Endodermal cell (in vitro differentiated cells): ENCODE measurements at regions not wholly inside any gene's neighbourhood (a gene's known extent, or its start where the extent isn't known, plus 50 kb on each side); places are given as distances from the start of the nearest gene placed in this dataset.

Source experiments
- DNase-seq: peaks from one replicate; pipeline ENCODE4 v3.0.0-alpha.2; 2017
- H3K27ac ChIP-seq: 2 replicates; pipeline ENCODE4 v1.5.1; 2013; ENCODE audit warnings: mild to moderate bottlenecking, low read depth, low read length, moderate library complexity
- H3K27me3 ChIP-seq: 2 replicates; pipeline ENCODE4 v1.6.1; 2013; ENCODE audit warnings: mild to moderate bottlenecking, low read length, moderate library complexity; ENCODE audit not compliant: insufficient read depth, control insufficient read depth, poor library complexity, severe bottlenecking
- H3K36me3 ChIP-seq: 2 replicates; pipeline ENCODE4 v1.7.0; 2013; ENCODE audit warnings: mild to moderate bottlenecking, low read length, moderate library complexity; ENCODE audit not compliant: control insufficient read depth, insufficient read depth
- H3K4me1 ChIP-seq: one replicate; pipeline ENCODE4 v1.7.0; 2013; ENCODE audit warnings: low read length; ENCODE audit not compliant: control insufficient read depth, insufficient read depth
- H3K4me3 ChIP-seq: 2 replicates; pipeline ENCODE4 v1.5.1; 2013; ENCODE audit warnings: mild to moderate bottlenecking, low read length, moderate library complexity
- H3K9ac ChIP-seq: 2 replicates; pipeline ENCODE4 v1.6.1; 2013; ENCODE audit warnings: mild to moderate bottlenecking, low read length, moderate library complexity; ENCODE audit not compliant: poor library complexity, severe bottlenecking; ENCODE audit errors: extremely low read depth
- H3K9me3 ChIP-seq: 2 replicates; pipeline ENCODE4 v1.6.1; 2013; ENCODE audit warnings: mild to moderate bottlenecking, low read length, moderate library complexity; ENCODE audit not compliant: control insufficient read depth
- H3K27ac Mint-ChIP-seq: 2 replicates; pipeline ENCODE4 v1.8.0; 2020; ENCODE audit warnings: mixed read lengths
- H3K27me3 Mint-ChIP-seq: 2 replicates; pipeline ENCODE4 v1.8.0; 2021; ENCODE audit warnings: mild to moderate bottlenecking, mixed read lengths; ENCODE audit not compliant: insufficient read depth
- H3K36me3 Mint-ChIP-seq: 2 replicates; pipeline ENCODE4 v1.8.0; 2020; ENCODE audit warnings: low read depth, mixed read lengths
- H3K4me1 Mint-ChIP-seq: 2 replicates; pipeline ENCODE4 v1.8.0; 2020; ENCODE audit warnings: mixed read lengths
- H3K4me3 Mint-ChIP-seq: 2 replicates; pipeline ENCODE4 v1.8.0; 2020; ENCODE audit warnings: mild to moderate bottlenecking, moderate library complexity, mixed read lengths
- H3K9me3 Mint-ChIP-seq: 2 replicates; pipeline ENCODE4 v1.8.0; 2020; ENCODE audit warnings: mild to moderate bottlenecking, mixed read lengths
- WGBS, 2 experiments: methylation state at CpG; one replicate each; pipeline versions ENCODE4 v1.1.5 to v1.1.7; 2013; ENCODE audit warnings: missing lambda C conversion rate in 2 of 2, mixed read lengths in 1 of 2; ENCODE audit not compliant: insufficient coverage in 1 of 2, insufficient read length in 1 of 2; 5-methylcytosine and 5-hydroxymethylcytosine counted together
- TF ChIP-seq, protein P1 (sequence below): fragments of 200-600 bp; sonication (generic); conservative IDR thresholded peaks from 2 replicates; pipeline ENCODE4 v1.5.0; 2021; ENCODE audit warnings: antibody characterized with exemption, mild to moderate bottlenecking

- Histone ChIP-seq H3K9me3 (no peaks in the 10 kb centered on the region), H3K4me1 (no peaks in the 10 kb centered on the region), H3K27ac (no peak overlapping the region), H3K9ac (no peak overlapping the region), H3K27me3 (no peaks in the 10 kb centered on the region), H3K4me3 (no peak overlapping the region), H3K36me3 (no peaks in the 10 kb centered on the region)
- WGBS, 2 experiments = 89 to 92% methylated on average over 4 to 7 of the region's 7 CpGs
- H3K9me3 Mint-ChIP-seq = no peaks in the 10 kb centered on the region
- no peaks in the 10 kb centered on the region for H3K36me3 Mint-ChIP-seq
- H3K27me3 Mint-ChIP-seq = peaks cover 7% of the 10 kb centered on the region
- no peak overlapping the region for H3K27ac Mint-ChIP-seq
- DNase-seq = no peak
- H3K4me1 Mint-ChIP-seq = peaks cover 6% of the 10 kb centered on the region
- TF ChIP-seq, protein P1, sequence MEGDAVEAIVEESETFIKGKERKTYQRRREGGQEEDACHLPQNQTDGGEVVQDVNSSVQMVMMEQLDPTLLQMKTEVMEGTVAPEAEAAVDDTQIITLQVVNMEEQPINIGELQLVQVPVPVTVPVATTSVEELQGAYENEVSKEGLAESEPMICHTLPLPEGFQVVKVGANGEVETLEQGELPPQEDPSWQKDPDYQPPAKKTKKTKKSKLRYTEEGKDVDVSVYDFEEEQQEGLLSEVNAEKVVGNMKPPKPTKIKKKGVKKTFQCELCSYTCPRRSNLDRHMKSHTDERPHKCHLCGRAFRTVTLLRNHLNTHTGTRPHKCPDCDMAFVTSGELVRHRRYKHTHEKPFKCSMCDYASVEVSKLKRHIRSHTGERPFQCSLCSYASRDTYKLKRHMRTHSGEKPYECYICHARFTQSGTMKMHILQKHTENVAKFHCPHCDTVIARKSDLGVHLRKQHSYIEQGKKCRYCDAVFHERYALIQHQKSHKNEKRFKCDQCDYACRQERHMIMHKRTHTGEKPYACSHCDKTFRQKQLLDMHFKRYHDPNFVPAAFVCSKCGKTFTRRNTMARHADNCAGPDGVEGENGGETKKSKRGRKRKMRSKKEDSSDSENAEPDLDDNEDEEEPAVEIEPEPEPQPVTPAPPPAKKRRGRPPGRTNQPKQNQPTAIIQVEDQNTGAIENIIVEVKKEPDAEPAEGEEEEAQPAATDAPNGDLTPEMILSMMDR = no peak
- no peak overlapping the region for H3K4me3 Mint-ChIP-seq
Measured at GRCh38 chr9:134971196-134971595, 53.5 kb upstream of the FCN1 start.

DNA sequence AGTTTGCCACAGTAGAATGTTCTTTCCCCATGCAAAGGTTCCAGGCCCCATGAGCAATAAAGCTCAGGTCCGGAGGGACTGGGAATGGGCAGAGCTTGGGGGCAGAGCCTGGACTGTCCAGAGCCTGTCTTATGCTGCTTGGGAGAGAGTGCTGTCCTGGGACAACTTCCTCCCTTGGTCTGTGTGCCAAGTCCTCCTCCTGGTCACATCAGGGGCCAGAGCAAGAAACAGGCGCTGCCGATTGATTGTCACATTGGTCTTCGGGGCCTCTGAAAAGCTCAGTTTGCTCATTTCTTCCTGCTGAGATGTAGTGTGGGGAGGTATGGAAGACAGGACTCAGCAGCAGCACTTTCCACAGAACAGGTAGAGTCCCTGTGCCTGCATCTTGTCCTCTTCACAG, 54.0 kb upstream of the FCN1 start:
- Mint-ChIP-seq H3K4me1 (peaks cover 6% of the 10 kb centered on the region), H3K27ac (no peak overlapping the region), H3K36me3 (no peaks in the 10 kb centered on the region), H3K27me3 (peaks cover 7% of the 10 kb centered on the region), H3K4me3 (no peak overlapping the region), H3K9me3 (no peaks in the 10 kb centered on the region)
- no peaks in the 10 kb centered on the region for H3K36me3 ChIP-seq
- TF ChIP-seq, protein P1 = no peak
- no peak overlapping the region for H3K4me3 ChIP-seq
- H3K9me3 ChIP-seq = no peaks in the 10 kb centered on the region
- 93 to 100% methylated on average over 1 to 4 of the region's 4 CpGs for WGBS, 2 experiments
- DNase-seq = no peak
- no peaks in the 10 kb centered on the region for H3K4me1 ChIP-seq
- no peaks in the 10 kb centered on the region for H3K27me3 ChIP-seq
- no peak overlapping the region for H3K27ac ChIP-seq
- no peak overlapping the region for H3K9ac ChIP-seq

GRCh38 chr9:134972140-134972539, 54.4 kb upstream of the FCN1 start:
- Histone ChIP-seq H3K9ac (no peak overlapping the region), H3K4me3 (no peak overlapping the region), H3K27ac (no peak overlapping the region), H3K36me3 (no peaks in the 10 kb centered on the region), H3K27me3 (no peaks in the 10 kb centered on the region), H3K4me1 (no peaks in the 10 kb centered on the region), H3K9me3 (no peaks in the 10 kb centered on the region)
- 90 to 96% methylated on average over 7 to 9 of the region's 9 CpGs for WGBS, 2 experiments
- H3K9me3 Mint-ChIP-seq = no peaks in the 10 kb centered on the region
- no peaks in the 10 kb centered on the region for H3K36me3 Mint-ChIP-seq
- no peak overlapping the region for H3K4me3 Mint-ChIP-seq
- peaks cover 7% of the 10 kb centered on the region for H3K27me3 Mint-ChIP-seq
- no peak for DNase-seq
- H3K27ac Mint-ChIP-seq = no peak overlapping the region
- peaks cover 6% of the 10 kb centered on the region for H3K4me1 Mint-ChIP-seq
- TF ChIP-seq, protein P1 = no peak
